ENCODE measurements at regions not wholly inside any gene's neighbourhood (a gene's known extent, or its start where the extent isn't known, plus 50 kb on each side); places are given as distances from the start of the nearest gene placed in this dataset.
"Not testable (repeated sequence)": the region's sequence is repeated elsewhere in the genome, so short reads cannot be mapped to it uniquely, and the experiment has no call there.

GRCh38 chr14:19172745-19173144, 205.5 kb downstream of the POTEM start:
- DNase-seq: not testable (repeated sequence)

- DNase-seq: not testable (repeated sequence)
Measured at GRCh38 chr14:19173188-19173587, 206.0 kb downstream of the POTEM start.

GRCh38 chr14:19177435-19177834, 210.2 kb downstream of the POTEM start:
- DNase-seq: not testable (repeated sequence)

- not testable (repeated sequence) for DNase-seq
Measured at GRCh38 chr14:19180297-19180696, 213.1 kb downstream of the POTEM start.

- not testable (repeated sequence) for DNase-seq
Measured at GRCh38 chr14:19180881-19181280, 213.6 kb downstream of the POTEM start.

GRCh38 chr14:19195146-19195545, 227.9 kb downstream of the POTEM start:
- not testable (repeated sequence) for DNase-seq

- DNase-seq: not testable (repeated sequence)
Measured at GRCh38 chr14:19197488-19198234, 230.4 kb downstream of the POTEM start.

GRCh38 chr14:19198341-19198740, 231.1 kb downstream of the POTEM start:
- DNase-seq: not testable (repeated sequence)

- DNase-seq: not testable (repeated sequence)
Measured at GRCh38 chr14:19201394-19202052, 232.6 kb downstream of the POTEG start.

GRCh38 chr14:19202053-19202442, 232.1 kb downstream of the POTEG start:
- not testable (repeated sequence) for DNase-seq

GRCh38 chr14:19203250-19203972, 230.7 kb downstream of the POTEG start:
- DNase-seq: not testable (repeated sequence)

- not testable (repeated sequence) for DNase-seq
Measured at GRCh38 chr14:19204827-19205226, 229.3 kb downstream of the POTEG start.

GRCh38 chr14:19216480-19216879, 217.7 kb downstream of the POTEG start:
- DNase-seq: not testable (repeated sequence)

- not testable (repeated sequence) for DNase-seq
Measured at GRCh38 chr14:19219423-19219822, 214.7 kb downstream of the POTEG start.

- not testable (repeated sequence) for DNase-seq
Measured at GRCh38 chr14:19231421-19231820, 202.7 kb downstream of the POTEG start.

GRCh38 chr14:19234059-19234458, 200.1 kb downstream of the POTEG start:
- DNase-seq: not testable (repeated sequence)

GRCh38 chr14:19237656-19238055, 196.5 kb downstream of the POTEG start:
- DNase-seq: not testable (repeated sequence)

- not testable (repeated sequence) for DNase-seq
Measured at GRCh38 chr14:19238584-19238983, 195.6 kb downstream of the POTEG start.

- not testable (repeated sequence) for DNase-seq
Measured at GRCh38 chr14:19239981-19240380, 194.2 kb downstream of the POTEG start.

GRCh38 chr14:19240387-19240786, 193.8 kb downstream of the POTEG start:
- DNase-seq: not testable (repeated sequence)

GRCh38 chr14:19241451-19241850, 192.7 kb downstream of the POTEG start:
- not testable (repeated sequence) for DNase-seq

GRCh38 chr14:19242529-19242928, 191.6 kb downstream of the POTEG start:
- DNase-seq: not testable (repeated sequence)

- DNase-seq: not testable (repeated sequence)
Measured at GRCh38 chr14:19266908-19267307, 167.2 kb downstream of the POTEG start.

All from stimulated activated CD4-positive, alpha-beta T cell treated with anti-CD3 and anti-CD28 coated beads, Interleukin-2, amount 100 ng/mL, for 24 hours (primary cell).